ENCODE measurements at regions not wholly inside any gene's neighbourhood (a gene's known extent, or its start where the extent isn't known, plus 50 kb on each side); places are given as distances from the start of the nearest gene placed in this dataset.

- no peak for TF ChIP-seq EP300 (IDR thresholded peaks at IDR 0.05)
- no peak for TF ChIP-seq CTCF (IDR thresholded peaks at IDR 0.05)
- TF ChIP-seq POLR2A (IDR thresholded peaks at IDR 0.05; ENCODE audit: low read length): no peak
- TF ChIP-seq RARB (CRISPR knock-in tag; IDR thresholded peaks at IDR 0.05): no peak
- TF ChIP-seq E2F6 (IDR thresholded peaks at IDR 0.05; ENCODE audit: borderline replicate concordance, low read depth): no peak
- no peak for TF ChIP-seq MAFK (IDR thresholded peaks at IDR 0.05; ENCODE audit: partially characterized antibody)
- TF ChIP-seq RCOR1 (IDR thresholded peaks at IDR 0.05; ENCODE audit: low read depth, low read length): no peak
- no peak for TF ChIP-seq ELK1 (IDR thresholded peaks at IDR 0.05; ENCODE audit: low read depth, low read length)
- TF ChIP-seq CBX2 (IDR thresholded peaks at IDR 0.05; ENCODE audit: borderline replicate concordance, low read depth): no peak
- no peak for TF ChIP-seq USF2 (IDR thresholded peaks at IDR 0.05)
Observed at GRCh38 chr15:31434275-31434587, 107.6 kb downstream of the KLF13 start.

All from A549 (cell line).